Uterus (tissue), 3 donors: ENCODE measurements at regions not wholly inside any gene's neighbourhood (a gene's known extent, or its start where the extent isn't known, plus 50 kb on each side); places are given as distances from the start of the nearest gene placed in this dataset.

Experiments
- DNase-seq, 2 donors: peaks; one replicate each; pipeline ENCODE4 v3.0.0-alpha.2; 2019 to 2020
- H3K27ac ChIP-seq, 2 donors: fragments of 200-600 bp; sonication (generic); 1 replicate in 1 of 2; 2 replicates in 1 of 2; pipeline ENCODE4 v1.5.1; 2016 to 2018
- H3K27me3 ChIP-seq, 2 donors: fragments of 200-600 bp; sonication (generic); one replicate each; pipeline ENCODE4 v1.5.1; 2018 to 2019; ENCODE audit warnings: control low read depth in 1 of 2
- H3K36me3 ChIP-seq, 2 donors: fragments of 200-600 bp; sonication (generic); one replicate each; pipeline ENCODE4 v1.5.1; 2019; ENCODE audit warnings: control low read depth in 1 of 2
- H3K4me1 ChIP-seq, 2 donors: fragments of 200-600 bp; sonication (generic); one replicate each; pipeline ENCODE4 v1.5.1; 2018 to 2019; ENCODE audit warnings: control low read depth in 1 of 2
- H3K4me3 ChIP-seq, 2 donors: fragments of 200-600 bp; sonication (generic); 1 replicate in 1 of 2; 2 replicates in 1 of 2; pipeline ENCODE4 v1.5.1; 2018 to 2019; ENCODE audit warnings: mild to moderate bottlenecking in 1 of 2
- H3K9me3 ChIP-seq, 2 donors: fragments of 200-600 bp; sonication (generic); one replicate each; pipeline ENCODE4 v1.5.1; 2019; ENCODE audit warnings: control low read depth in 1 of 2
- POLR2A ChIP-seq, 2 donors: fragments of 450-650 bp; IDR thresholded peaks; one replicate each; pipeline ENCODE4 v1.6.1; 2016; ENCODE audit warnings: antibody characterized with exemption in 2 of 2, mild to moderate bottlenecking in 1 of 2, moderate library complexity in 1 of 2
- intact Hi-C: fragments of 100-400 bp; cut with DNase I; formaldehyde crosslinking; loops from one replicate; pipeline ENCODE4 v1.15.1; 2023; ENCODE audit warnings: low total_unique reads
- TF ChIP-seq, protein P1 (sequence below), 4 experiments: fragments of 200-600 bp in 2 of 4; fragments of 450-650 bp in 2 of 4; sonication (generic) in 2 of 4; IDR thresholded peaks; one replicate each; pipeline ENCODE4 v1.5.1; 2016 to 2019; ENCODE audit warnings: antibody characterized with exemption in 4 of 4, mild to moderate bottlenecking in 2 of 4, moderate library complexity in 1 of 4
- donor health status: DM: yes; HTN: yes; CAD: no.

DNA sequence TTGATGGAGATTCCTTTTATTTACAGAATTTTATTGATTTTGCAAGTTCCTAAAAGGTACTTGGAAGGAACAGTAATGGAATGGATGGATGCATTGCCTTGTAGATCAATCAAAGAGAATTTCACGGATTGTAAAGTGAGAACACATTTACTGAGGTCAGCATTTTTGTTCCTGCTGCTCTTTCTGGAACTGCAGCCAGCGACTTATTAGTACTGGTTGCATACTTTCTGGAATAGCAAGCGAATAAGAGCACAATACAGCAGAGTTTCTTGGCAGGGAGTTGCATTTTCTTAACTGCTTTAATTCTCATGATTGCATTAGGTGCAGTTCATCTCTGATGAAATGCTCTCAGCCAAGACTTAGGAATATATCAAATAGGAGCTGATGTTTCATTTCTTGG, 106.1 kb upstream of the CHODL start:
- no peaks in the 10 kb centered on the region for H3K36me3 ChIP-seq
- TF ChIP-seq, protein P1, sequence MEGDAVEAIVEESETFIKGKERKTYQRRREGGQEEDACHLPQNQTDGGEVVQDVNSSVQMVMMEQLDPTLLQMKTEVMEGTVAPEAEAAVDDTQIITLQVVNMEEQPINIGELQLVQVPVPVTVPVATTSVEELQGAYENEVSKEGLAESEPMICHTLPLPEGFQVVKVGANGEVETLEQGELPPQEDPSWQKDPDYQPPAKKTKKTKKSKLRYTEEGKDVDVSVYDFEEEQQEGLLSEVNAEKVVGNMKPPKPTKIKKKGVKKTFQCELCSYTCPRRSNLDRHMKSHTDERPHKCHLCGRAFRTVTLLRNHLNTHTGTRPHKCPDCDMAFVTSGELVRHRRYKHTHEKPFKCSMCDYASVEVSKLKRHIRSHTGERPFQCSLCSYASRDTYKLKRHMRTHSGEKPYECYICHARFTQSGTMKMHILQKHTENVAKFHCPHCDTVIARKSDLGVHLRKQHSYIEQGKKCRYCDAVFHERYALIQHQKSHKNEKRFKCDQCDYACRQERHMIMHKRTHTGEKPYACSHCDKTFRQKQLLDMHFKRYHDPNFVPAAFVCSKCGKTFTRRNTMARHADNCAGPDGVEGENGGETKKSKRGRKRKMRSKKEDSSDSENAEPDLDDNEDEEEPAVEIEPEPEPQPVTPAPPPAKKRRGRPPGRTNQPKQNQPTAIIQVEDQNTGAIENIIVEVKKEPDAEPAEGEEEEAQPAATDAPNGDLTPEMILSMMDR (IDR thresholded peaks at IDR 0.05): no peak
- TF ChIP-seq POLR2A (IDR thresholded peaks at IDR 0.05): no peak
- intact Hi-C loops: no loop called here

GRCh38 chr21:18129526-18129925, 115.1 kb upstream of the CHODL start:
- Histone ChIP-seq H3K4me3 (no peak overlapping the region), H3K4me1 (no peaks in the 10 kb centered on the region), H3K36me3 (no peaks in the 10 kb centered on the region), H3K27ac (no peak overlapping the region), H3K27me3 (no peaks in the 10 kb centered on the region), H3K9me3 (no peaks in the 10 kb centered on the region)
- TF ChIP-seq POLR2A (IDR thresholded peaks at IDR 0.05): no peak
- TF ChIP-seq, protein P1 (IDR thresholded peaks at IDR 0.05): no peak
- intact Hi-C loops: no loop called here
- no peak for DNase-seq

More for the DNA sequence above, 106.1 kb upstream of the CHODL start:
- no peak for DNase-seq
- H3K4me1 ChIP-seq: no peaks in the 10 kb centered on the region
- H3K27me3 ChIP-seq: no peaks in the 10 kb centered on the region
- no peak overlapping the region for H3K27ac ChIP-seq
- H3K9me3 ChIP-seq: no peaks in the 10 kb centered on the region
- no peak overlapping the region for H3K4me3 ChIP-seq

- Histone ChIP-seq H3K27ac (no peak overlapping the region), H3K4me3 (no peak overlapping the region), H3K4me1 (no peaks in the 10 kb centered on the region), H3K9me3 (no peaks in the 10 kb centered on the region), H3K27me3 (no peaks in the 10 kb centered on the region), H3K36me3 (no peaks in the 10 kb centered on the region)
- intact Hi-C loops: no loop called here
- DNase-seq: no peak
- TF ChIP-seq, protein P1 (IDR thresholded peaks at IDR 0.05): no peak
- no peak for TF ChIP-seq POLR2A (IDR thresholded peaks at IDR 0.05)
Measured at GRCh38 chr21:18118566-18118965, 126.1 kb upstream of the CHODL start.

GRCh38 chr21:18117176-18117575, 127.5 kb upstream of the CHODL start:
- intact Hi-C loops: no loop called here
- no peak for TF ChIP-seq POLR2A (IDR thresholded peaks at IDR 0.05)
- TF ChIP-seq, protein P1 (IDR thresholded peaks at IDR 0.05): no peak

GRCh38 chr21:18114810-18115209, 129.8 kb upstream of the CHODL start:
- no peak overlapping the region for H3K27ac ChIP-seq
- no peaks in the 10 kb centered on the region for H3K4me1 ChIP-seq
- H3K9me3 ChIP-seq: no peaks in the 10 kb centered on the region
- no peaks in the 10 kb centered on the region for H3K27me3 ChIP-seq
- TF ChIP-seq POLR2A (IDR thresholded peaks at IDR 0.05): no peak
- TF ChIP-seq, protein P1 (IDR thresholded peaks at IDR 0.05): no peak
- DNase-seq: no peak
- H3K36me3 ChIP-seq: no peaks in the 10 kb centered on the region
- no peak overlapping the region for H3K4me3 ChIP-seq
- intact Hi-C loops: no loop called here

More at GRCh38 chr21:18117176-18117575, 127.5 kb upstream of the CHODL start:
- H3K27me3 ChIP-seq: no peaks in the 10 kb centered on the region
- no peak overlapping the region for H3K4me3 ChIP-seq
- H3K9me3 ChIP-seq: no peaks in the 10 kb centered on the region
- H3K36me3 ChIP-seq: no peaks in the 10 kb centered on the region
- H3K4me1 ChIP-seq: no peaks in the 10 kb centered on the region
- H3K27ac ChIP-seq: no peak overlapping the region
- no peak for DNase-seq
